LoVo (cell line): ENCODE measurements at regions not wholly inside any gene's neighbourhood (a gene's known extent, or its start where the extent isn't known, plus 50 kb on each side); places are given as distances from the start of the nearest gene placed in this dataset.

Experiments
- DNase-seq: peaks from one replicate; pipeline ENCODE4 v3.0.0-alpha.2; 2016; ENCODE audit warnings: low spot score

- no peak for DNase-seq
Measured at GRCh38 chr2:60247471-60247870, 306.0 kb downstream of the BCL11A start.

GRCh38 chr2:60246583-60246982 is 306.9 kb downstream of the BCL11A start:
- no peak for DNase-seq

- DNase-seq: no peak
Measured at GRCh38 chr2:60234274-60234986, 319.0 kb downstream of the BCL11A start.

GRCh38 chr2:60230596-60230995 is 322.9 kb downstream of the BCL11A start:
- no peak for DNase-seq

- no peak for DNase-seq
Measured at GRCh38 chr2:60230037-60230436, 323.4 kb downstream of the BCL11A start.

GRCh38 chr2:60226943-60227342 is 326.5 kb downstream of the BCL11A start:
- DNase-seq: no peak

GRCh38 chr2:60226191-60226590 is 327.3 kb downstream of the BCL11A start:
- DNase-seq: no peak

GRCh38 chr2:60223859-60224258 is 329.6 kb downstream of the BCL11A start:
- DNase-seq: no peak

GRCh38 chr2:60221098-60221497 is 332.4 kb downstream of the BCL11A start:
- DNase-seq: no peak

GRCh38 chr2:60219536-60219935 is 333.9 kb downstream of the BCL11A start:
- no peak for DNase-seq

GRCh38 chr2:60216452-60216995 is 336.9 kb downstream of the BCL11A start:
- DNase-seq: no peak

GRCh38 chr2:60215386-60215901 is 338.0 kb downstream of the BCL11A start:
- DNase-seq: no peak

GRCh38 chr2:60214626-60214875 is 338.9 kb downstream of the BCL11A start:
- DNase-seq: no peak

- DNase-seq: peak; percentile 76
Measured at GRCh38 chr2:60213865-60214625, 339.4 kb downstream of the BCL11A start.

GRCh38 chr2:60212181-60212945 is 341.1 kb downstream of the BCL11A start:
- no peak for DNase-seq

- peak; percentile 51 for DNase-seq
Measured at GRCh38 chr2:60189006-60189405, 364.4 kb downstream of the BCL11A start.

GRCh38 chr2:60175290-60175689 is 378.2 kb downstream of the BCL11A start:
- DNase-seq: no peak

GRCh38 chr2:60174146-60174545 is 379.3 kb downstream of the BCL11A start:
- DNase-seq: no peak

- DNase-seq: no peak
Measured at GRCh38 chr2:60172801-60173200, 380.7 kb downstream of the BCL11A start.

GRCh38 chr2:60170272-60170671 is 383.2 kb downstream of the BCL11A start:
- no peak for DNase-seq

- DNase-seq: no peak
Measured at GRCh38 chr2:60168247-60168646, 385.2 kb downstream of the BCL11A start.

- no peak for DNase-seq
Measured at GRCh38 chr2:60167089-60167488, 386.4 kb downstream of the BCL11A start.

- DNase-seq: no peak
Measured at GRCh38 chr2:60163691-60164090, 389.8 kb downstream of the BCL11A start.
